Immature natural killer cell (primary cell): ENCODE measurements at regions not wholly inside any gene's neighbourhood (a gene's known extent, or its start where the extent isn't known, plus 50 kb on each side); places are given as distances from the start of the nearest gene placed in this dataset.

Source experiments
- DNase-seq, 3 donors: peaks; one replicate each; pipeline ENCODE4 v3.0.0; 2022; ENCODE audit warnings: mixed read lengths in 1 of 3
- H3K27ac Mint-ChIP-seq, 6 donors: one replicate each; pipeline ENCODE4 v1.8.0; 2020; ENCODE audit warnings: mixed read lengths in 6 of 6, mild to moderate bottlenecking in 5 of 6, inconsistent platforms in 4 of 6, moderate library complexity in 3 of 6
- H3K27me3 Mint-ChIP-seq, 3 donors: one replicate each; pipeline ENCODE4 v1.8.0; 2020 to 2021; ENCODE audit warnings: low read depth in 3 of 3, mild to moderate bottlenecking in 3 of 3, mixed read lengths in 3 of 3, moderate library complexity in 3 of 3, inconsistent platforms in 1 of 3
- H3K36me3 Mint-ChIP-seq, 3 donors: one replicate each; pipeline ENCODE4 v1.8.0; 2020; ENCODE audit warnings: mixed read lengths in 3 of 3, inconsistent platforms in 2 of 3, mild to moderate bottlenecking in 2 of 3
- H3K4me1 Mint-ChIP-seq, 2 donors: one replicate each; pipeline ENCODE4 v1.8.0; 2020; ENCODE audit warnings: inconsistent platforms in 2 of 2, mild to moderate bottlenecking in 2 of 2, mixed read lengths in 2 of 2, moderate library complexity in 1 of 2
- H3K4me3 Mint-ChIP-seq, 5 donors: one replicate each; pipeline ENCODE4 v1.8.0; 2020; ENCODE audit warnings: mild to moderate bottlenecking in 5 of 5, mixed read lengths in 5 of 5, inconsistent platforms in 3 of 5, moderate library complexity in 3 of 5
- H3K9me3 Mint-ChIP-seq, 6 donors: one replicate each; pipeline ENCODE4 v1.8.0; 2020; ENCODE audit warnings: mild to moderate bottlenecking in 6 of 6, mixed read lengths in 6 of 6, inconsistent platforms in 4 of 6, moderate library complexity in 3 of 6

DNA sequence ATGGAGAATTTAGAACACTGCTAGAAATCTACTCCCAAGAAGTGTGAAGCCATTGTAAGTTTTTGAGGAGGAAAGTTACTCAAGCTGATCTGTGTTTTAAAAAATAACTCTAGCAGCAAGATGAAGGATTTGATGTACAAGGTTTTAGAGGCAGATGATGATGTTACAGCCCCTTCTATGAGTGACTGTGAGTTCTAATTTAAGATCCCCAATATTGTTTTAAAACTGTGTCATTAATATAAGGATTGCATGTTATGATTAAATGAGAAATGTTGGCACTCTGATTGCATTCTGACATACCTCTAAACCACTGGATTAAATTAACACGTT is 293.5 kb downstream of the ADGB start:
- no peak overlapping the region for H3K4me3 Mint-ChIP-seq
- H3K36me3 Mint-ChIP-seq, result peaks cover 0 to 3% (median 0%) of the 10 kb centered on the region in 3 donors
- H3K27ac Mint-ChIP-seq, result no peak overlapping the region
- no peak for DNase-seq
- H3K9me3 Mint-ChIP-seq, result peaks cover 0 to 11% (median 0%) of the 10 kb centered on the region in 6 donors
- peaks cover 3 to 7% (median 4%) of the 10 kb centered on the region in 3 donors for H3K27me3 Mint-ChIP-seq
- H3K4me1 Mint-ChIP-seq, result no peaks in the 10 kb centered on the region

DNA sequence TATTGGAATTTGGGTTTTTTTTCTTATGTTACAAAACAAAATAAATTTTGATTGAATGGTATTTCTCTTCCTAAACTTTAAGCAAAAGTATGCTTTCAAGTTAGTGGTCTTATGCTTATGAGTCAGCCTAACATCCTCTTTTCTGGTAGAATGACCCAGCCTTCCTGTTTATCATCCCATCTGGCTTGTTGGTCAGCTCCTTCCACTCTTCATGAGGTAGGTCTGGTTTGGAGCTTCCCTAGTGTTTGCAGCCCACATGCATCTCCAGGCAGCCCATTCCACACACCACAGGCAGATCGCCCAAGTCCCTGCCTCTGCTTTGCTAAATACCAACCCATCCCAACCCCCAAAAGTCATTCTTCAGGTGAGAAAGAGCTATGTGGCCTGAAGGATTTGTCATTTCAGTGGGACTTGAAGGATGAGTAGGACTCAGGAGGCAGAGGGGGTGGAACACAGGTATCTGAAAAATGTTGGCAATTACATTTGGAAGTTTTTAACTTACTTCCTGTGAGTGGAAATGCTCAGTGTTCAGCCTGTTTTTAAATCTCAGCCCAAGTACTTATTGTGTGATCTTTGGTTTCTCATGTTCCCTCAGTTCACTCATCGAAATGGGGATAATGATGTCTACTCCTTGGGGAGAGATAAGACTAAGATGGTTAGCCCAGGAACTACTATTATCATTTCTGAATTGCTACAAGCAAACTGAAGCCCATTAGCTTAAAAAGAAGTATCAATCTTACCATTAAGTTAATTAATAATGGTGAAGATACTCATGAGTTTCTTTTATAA is 294.0 kb downstream of the ADGB start:
- no peak for DNase-seq
- H3K27ac Mint-ChIP-seq, result no peak overlapping the region
- peaks cover 3 to 7% (median 4%) of the 10 kb centered on the region in 3 donors for H3K27me3 Mint-ChIP-seq
- H3K4me1 Mint-ChIP-seq, result no peaks in the 10 kb centered on the region
- H3K4me3 Mint-ChIP-seq, result no peak overlapping the region
- H3K9me3 Mint-ChIP-seq, result peaks cover 0 to 9% (median 0%) of the 10 kb centered on the region in 6 donors
- H3K36me3 Mint-ChIP-seq, result peaks cover 0 to 3% (median 0%) of the 10 kb centered on the region in 3 donors

DNA sequence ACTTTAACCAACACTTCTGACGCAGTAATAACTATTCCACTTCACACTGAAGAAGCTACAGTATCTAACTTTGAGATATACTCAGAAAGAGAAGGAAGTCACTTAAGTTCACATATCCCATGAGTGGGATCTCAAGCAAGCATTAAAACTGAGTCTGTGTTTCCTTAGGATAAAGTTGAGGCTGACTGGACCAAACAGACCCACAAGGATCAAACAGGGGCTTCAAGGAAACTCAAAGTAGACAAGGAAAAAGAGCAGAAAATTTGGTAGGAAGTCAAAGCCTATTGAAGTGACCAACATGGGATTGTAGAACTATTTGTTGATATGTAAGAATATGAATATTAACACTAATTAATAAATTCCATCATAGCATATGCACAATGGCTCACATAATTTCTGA is 294.9 kb downstream of the ADGB start:
- no peak for DNase-seq
- peaks cover 0 to 4% (median 0%) of the 10 kb centered on the region in 6 donors for H3K9me3 Mint-ChIP-seq
- H3K4me3 Mint-ChIP-seq, result no peak overlapping the region
- peaks cover 3 to 7% (median 3%) of the 10 kb centered on the region in 3 donors for H3K27me3 Mint-ChIP-seq
- peaks cover 0 to 3% (median 0%) of the 10 kb centered on the region in 3 donors for H3K36me3 Mint-ChIP-seq
- H3K4me1 Mint-ChIP-seq, result no peaks in the 10 kb centered on the region
- H3K27ac Mint-ChIP-seq, result no peak overlapping the region

DNA sequence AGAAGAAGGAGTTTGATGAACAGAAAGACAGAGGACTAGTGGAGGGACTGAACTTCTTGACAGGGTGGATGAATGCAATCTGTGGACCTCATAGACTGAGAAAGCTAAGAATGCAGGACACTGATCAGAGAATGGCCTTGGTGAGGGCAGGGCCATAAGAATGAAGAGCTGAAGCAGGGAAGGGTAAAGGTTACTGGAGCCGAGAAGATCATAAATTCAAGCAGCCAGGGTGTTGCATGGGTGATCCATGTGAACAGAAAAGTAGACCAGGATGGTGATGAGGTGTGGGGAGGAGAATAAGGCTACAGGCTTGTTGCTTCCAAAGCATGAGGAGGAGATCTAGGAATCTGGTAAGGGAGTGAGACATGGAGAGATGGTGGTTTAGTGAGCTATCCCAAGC is 295.9 kb downstream of the ADGB start:
- Mint-ChIP-seq H3K4me3 (no peak overlapping the region), H3K4me1 (no peaks in the 10 kb centered on the region), H3K27ac (no peak overlapping the region), H3K9me3 (peaks cover 0 to 2% (median 0%) of the 10 kb centered on the region in 6 donors), H3K36me3 (peaks cover 0 to 3% (median 0%) of the 10 kb centered on the region in 3 donors), H3K27me3 (peaks cover 2 to 7% (median 3%) of the 10 kb centered on the region in 3 donors)
- DNase-seq, result no peak

DNA sequence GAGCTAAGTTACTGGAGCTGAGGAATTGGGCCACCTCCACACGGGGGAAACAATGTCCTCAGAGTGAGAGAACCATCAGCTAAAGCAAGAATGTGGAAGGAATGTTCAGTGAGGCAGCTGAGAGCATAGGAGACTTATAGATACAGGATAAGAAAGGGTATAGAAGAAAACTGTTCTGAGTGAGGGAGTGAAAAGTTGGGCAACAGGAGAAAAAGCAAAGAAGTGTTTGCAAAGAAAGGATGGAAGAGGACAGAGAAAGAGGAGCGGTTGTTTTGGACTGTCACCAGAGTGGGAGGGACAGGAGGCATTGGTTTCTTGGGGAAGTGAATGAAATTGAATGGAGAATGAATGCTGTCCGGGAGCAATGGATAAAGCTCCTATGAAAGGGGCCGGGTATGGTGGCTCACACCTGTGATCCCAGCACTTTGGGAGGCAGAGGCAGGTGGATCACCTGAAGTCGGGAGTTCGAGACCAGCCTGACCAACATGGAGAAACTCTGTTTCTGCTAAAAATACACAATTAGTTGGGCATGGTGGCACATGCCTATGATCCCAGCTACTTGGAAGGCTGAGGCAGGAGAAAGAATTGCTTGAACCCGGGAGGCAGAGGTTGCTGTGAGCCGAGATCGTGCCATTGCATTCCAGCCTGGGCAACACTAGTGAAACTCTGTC is 296.5 kb downstream of the ADGB start:
- H3K27ac Mint-ChIP-seq, result no peak overlapping the region
- no peak overlapping the region for H3K4me3 Mint-ChIP-seq
- H3K27me3 Mint-ChIP-seq, result peaks cover 2 to 7% (median 3%) of the 10 kb centered on the region in 3 donors
- DNase-seq, result no peak
- peaks cover 0 to 2% (median 0%) of the 10 kb centered on the region in 6 donors for H3K9me3 Mint-ChIP-seq
- H3K36me3 Mint-ChIP-seq, result peaks cover 0 to 3% (median 0%) of the 10 kb centered on the region in 3 donors
- H3K4me1 Mint-ChIP-seq, result no peaks in the 10 kb centered on the region

DNA sequence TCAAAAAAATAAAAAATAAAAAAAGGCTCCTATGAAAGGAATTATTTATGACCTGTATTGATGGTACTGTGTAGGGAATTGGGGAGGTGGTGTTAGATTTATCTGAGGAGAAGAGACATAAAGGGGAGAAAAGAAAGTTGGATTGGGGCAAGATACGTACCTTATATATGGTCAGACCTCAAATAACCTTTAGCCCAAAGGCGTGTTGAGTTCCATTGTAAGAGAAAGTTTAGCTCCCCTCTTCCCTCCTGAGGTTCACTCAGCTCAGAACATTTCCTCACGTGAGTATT is 296.9 kb downstream of the ADGB start:
- Mint-ChIP-seq H3K27me3 (peaks cover 2 to 7% (median 3%) of the 10 kb centered on the region in 3 donors), H3K4me3 (no peak overlapping the region), H3K4me1 (no peaks in the 10 kb centered on the region), H3K27ac (no peak overlapping the region), H3K36me3 (peaks cover 0 to 3% (median 0%) of the 10 kb centered on the region in 3 donors), H3K9me3 (peaks cover 0 to 2% (median 0%) of the 10 kb centered on the region in 6 donors)
- no peak for DNase-seq

DNA sequence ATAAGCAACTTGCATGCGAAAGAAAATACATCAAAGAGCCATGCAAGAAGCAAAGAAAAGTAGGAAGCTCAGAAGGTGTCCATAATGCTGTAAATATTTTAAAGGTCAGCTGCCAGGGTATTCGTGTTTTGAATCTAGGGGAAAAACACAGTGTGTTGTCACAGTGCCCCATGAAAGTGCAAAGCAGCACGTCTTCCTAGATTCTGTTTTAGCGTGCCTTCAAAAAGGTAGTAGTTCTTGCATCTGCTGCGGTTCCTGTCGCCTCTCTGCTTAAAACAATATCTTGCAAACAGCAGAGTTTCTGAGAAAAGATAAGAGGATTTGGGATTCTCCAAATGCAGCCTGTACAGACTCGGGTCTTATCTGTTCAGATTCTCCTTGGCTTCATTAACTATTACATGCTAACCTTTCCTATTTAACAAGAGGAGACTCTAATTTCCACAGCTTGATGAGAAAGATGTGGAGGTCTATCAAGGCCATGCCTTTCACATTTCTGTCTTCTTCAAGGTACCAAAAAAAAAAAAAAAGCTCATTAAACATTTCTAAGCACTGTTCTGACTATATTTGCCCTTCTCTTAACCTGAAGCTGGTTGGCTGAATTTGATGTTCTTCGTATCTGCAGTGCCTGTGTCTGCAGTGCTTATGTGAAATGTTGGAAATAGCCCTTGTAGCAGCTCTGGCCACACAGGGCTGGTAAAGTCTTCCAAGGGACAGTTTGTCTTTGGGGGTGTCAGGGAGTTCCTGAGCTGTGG is 297.5 kb downstream of the ADGB start:
- Mint-ChIP-seq H3K4me3 (no peak overlapping the region), H3K27me3 (peaks cover 2 to 7% (median 3%) of the 10 kb centered on the region in 3 donors), H3K27ac (no peak overlapping the region), H3K36me3 (peaks cover 0 to 3% (median 0%) of the 10 kb centered on the region in 3 donors), H3K4me1 (no peaks in the 10 kb centered on the region), H3K9me3 (peaks cover 0 to 2% (median 0%) of the 10 kb centered on the region in 6 donors)
- no peak for DNase-seq

DNA sequence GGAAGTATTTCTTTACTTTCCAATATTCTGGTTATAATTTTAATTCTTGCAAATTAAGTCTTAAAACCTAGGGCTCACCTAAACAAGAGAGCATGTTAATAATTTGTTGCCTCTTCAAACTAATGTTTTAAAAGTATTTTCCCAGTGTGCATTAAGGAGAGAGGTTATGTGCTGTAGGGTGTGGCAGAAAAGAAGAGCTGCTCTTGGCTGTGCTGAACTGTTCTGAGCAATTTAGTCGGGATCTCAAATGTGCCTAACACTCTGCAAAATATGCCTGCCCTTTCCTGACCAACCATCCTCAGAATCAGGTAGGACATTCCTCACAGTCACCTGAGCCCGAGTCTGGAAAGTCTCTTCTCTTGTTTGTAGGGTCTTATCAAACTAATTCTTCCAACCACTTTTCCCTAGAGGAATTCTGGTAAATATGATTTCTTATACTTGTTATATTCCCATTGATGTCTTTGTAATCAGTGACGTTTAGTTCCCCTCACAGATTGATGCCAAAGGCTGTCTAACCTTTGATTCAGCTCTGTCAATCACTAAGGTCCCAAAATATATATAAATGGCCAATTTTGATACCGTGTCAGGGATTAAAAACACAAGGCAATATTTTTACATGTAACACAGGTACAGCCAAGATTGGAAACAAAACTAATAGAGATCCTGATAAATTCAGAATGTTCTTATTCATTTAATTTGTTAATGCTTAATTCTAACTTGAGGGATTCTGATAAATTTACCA is 298.4 kb downstream of the ADGB start:
- Mint-ChIP-seq H3K36me3 (peaks cover 0 to 3% (median 0%) of the 10 kb centered on the region in 3 donors), H3K27ac (no peak overlapping the region), H3K27me3 (peaks cover 0 to 7% (median 3%) of the 10 kb centered on the region in 3 donors), H3K4me3 (no peak overlapping the region), H3K9me3 (peaks cover 0 to 2% (median 0%) of the 10 kb centered on the region in 6 donors), H3K4me1 (no peaks in the 10 kb centered on the region)
- DNase-seq, result no peak

DNA sequence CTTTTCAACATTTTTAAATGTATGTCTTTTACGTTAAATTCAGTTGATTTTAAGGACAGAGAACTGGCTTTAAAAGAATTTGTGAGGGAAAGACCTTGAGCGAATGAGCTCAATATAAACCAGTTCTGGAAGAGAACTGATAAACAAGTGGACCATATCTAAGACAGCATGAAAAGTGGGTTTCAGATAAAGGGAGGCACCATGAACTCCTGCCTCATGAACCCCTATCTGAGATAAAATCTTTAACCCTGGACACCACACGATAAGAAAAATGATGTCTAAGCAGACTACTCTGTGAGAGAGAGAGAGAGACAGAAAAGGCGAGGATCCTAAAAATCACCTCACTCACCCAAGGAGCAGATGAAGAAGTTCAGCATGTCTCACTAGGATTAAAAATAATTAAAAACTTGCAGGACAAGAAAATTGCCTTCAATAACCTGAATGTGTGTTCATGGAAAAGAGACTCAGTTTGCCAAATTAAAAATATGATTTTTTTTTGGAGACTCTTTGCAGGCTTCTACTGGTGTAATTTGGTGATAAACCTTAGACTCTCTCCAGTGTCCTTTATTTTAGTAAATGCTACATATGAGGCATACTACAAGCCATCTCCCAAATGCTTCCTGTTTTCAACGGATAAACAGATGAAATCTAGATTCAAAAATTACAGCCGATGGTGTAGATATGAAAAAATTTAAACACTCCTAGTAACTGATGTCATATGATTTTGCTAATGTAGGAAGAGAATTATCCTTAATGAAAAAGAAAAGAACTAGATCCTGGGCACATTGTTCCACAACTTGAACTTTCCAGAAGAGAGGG is 299.5 kb downstream of the ADGB start:
- peaks cover 0 to 2% (median 0%) of the 10 kb centered on the region in 6 donors for H3K9me3 Mint-ChIP-seq
- no peak overlapping the region for H3K4me3 Mint-ChIP-seq
- H3K36me3 Mint-ChIP-seq, result peaks cover 0 to 3% (median 0%) of the 10 kb centered on the region in 3 donors
- peaks cover 0 to 7% (median 3%) of the 10 kb centered on the region in 3 donors for H3K27me3 Mint-ChIP-seq
- no peak for DNase-seq
- no peaks in the 10 kb centered on the region for H3K4me1 Mint-ChIP-seq
- H3K27ac Mint-ChIP-seq, result no peak overlapping the region

DNA sequence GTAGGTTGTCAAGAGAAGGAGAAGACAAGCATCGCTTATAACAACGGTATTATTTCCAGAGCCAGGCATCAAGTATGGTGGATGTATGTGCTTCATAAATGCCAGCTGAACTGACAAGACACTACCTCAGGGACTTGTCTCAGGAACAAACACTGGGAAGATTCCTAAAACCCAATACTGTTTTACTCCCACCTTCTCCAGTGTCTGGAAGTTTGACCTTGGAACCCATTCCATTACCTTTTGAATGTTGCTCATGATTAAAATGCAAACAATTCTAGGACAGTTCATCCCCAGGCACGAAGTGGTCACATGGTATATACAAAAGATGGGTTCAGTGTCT is 300.1 kb downstream of the ADGB start:
- Mint-ChIP-seq H3K9me3 (peaks cover 0 to 2% (median 0%) of the 10 kb centered on the region in 6 donors), H3K4me3 (no peak overlapping the region), H3K36me3 (peaks cover 0 to 3% (median 0%) of the 10 kb centered on the region in 3 donors), H3K4me1 (no peaks in the 10 kb centered on the region), H3K27me3 (peaks cover 0 to 7% (median 3%) of the 10 kb centered on the region in 3 donors), H3K27ac (no peak overlapping the region)
- no peak for DNase-seq

DNA sequence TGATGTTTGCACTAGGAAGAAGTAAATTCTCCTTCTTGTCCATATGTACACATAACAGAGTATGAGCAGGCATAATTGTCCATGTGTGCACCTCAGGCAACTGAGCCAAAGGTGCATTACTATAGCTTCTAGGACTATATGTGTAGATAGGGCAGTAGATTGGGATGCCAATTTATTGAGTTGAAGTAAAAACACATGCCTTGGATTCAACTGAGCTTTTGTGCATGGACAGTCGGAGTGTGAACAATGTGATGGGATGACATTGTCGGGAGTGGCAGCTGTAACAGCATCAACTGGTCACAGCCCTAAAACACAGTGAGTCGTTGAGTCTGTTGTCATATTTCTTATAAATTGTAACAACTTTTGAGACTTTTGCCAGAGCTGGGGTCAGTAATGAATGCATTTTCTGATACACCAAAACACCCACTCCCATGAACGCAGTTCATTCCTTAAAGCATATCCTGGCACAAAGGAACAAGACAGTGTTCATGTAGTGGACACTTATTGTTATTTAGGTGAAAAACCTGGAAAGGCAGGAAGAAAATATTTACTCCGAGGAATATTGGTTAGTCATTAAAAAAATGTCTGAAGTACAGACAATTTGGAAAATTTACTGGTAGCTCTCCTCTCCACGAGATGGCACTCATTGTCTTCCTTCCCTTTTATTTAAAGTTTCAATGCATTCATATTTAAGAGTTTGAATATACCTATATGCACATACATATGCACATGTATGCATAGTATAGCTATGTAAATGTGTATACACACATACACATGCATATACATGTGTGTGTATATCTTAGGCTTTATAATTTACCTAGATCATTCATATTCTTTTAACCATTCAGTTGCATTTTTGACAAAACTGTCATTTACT is 302.0 kb upstream of the STXBP5 start:
- DNase-seq, result no peak
- Mint-ChIP-seq H3K9me3 (no peaks in the 10 kb centered on the region), H3K27ac (no peak overlapping the region), H3K36me3 (no peaks in the 10 kb centered on the region), H3K4me1 (no peaks in the 10 kb centered on the region), H3K4me3 (no peak overlapping the region), H3K27me3 (no peaks in the 10 kb centered on the region)

DNA sequence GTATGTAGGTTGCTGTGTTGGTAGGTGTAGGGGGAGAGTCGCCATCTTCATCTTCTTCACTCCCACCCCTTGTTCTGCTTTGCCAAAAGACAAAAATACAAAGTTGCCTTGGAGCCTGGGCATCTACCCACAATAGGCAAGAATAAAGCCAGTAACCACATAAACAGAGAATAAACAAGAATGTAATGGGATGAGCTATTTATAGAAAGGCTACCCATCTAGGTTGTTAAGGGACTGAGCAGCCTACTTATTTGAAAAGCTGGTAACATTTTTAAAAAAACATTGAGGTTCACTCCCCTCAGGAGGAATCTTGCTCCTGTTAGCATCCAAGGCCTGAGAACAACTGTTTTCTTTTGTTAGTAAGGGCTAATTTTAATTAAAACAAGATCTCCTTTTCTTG is 301.4 kb upstream of the STXBP5 start:
- Mint-ChIP-seq H3K27me3 (peaks cover 0 to 2% (median 0%) of the 10 kb centered on the region in 3 donors), H3K36me3 (no peaks in the 10 kb centered on the region), H3K9me3 (no peaks in the 10 kb centered on the region), H3K4me1 (no peaks in the 10 kb centered on the region), H3K27ac (no peak overlapping the region), H3K4me3 (no peak overlapping the region)
- DNase-seq, result no peak
